ENCODE measurements at regions not wholly inside any gene's neighbourhood (a gene's known extent, or its start where the extent isn't known, plus 50 kb on each side); places are given as distances from the start of the nearest gene placed in this dataset.

- TF ChIP-seq CTCF (conservative IDR thresholded peaks at IDR 0.05; ENCODE audit: low read length) (no peak), EZH2phosphoT487 (IDR thresholded peaks at IDR 0.05; ENCODE audit: borderline replicate concordance, low read depth, low read length) (no peak)
Measured at GRCh38 chr7:32175099-32175498, 104.9 kb upstream of the PDE1C start.
